Pulmonary artery endothelial cell (primary cell): ENCODE measurements at regions not wholly inside any gene's neighbourhood (a gene's known extent, or its start where the extent isn't known, plus 50 kb on each side); places are given as distances from the start of the nearest gene placed in this dataset.
"Not testable (repeated sequence)": the region's sequence is repeated elsewhere in the genome, so short reads cannot be mapped to it uniquely, and the experiment has no call there.

Experiments
- DNase-seq: peaks from one replicate; pipeline ENCODE4 v3.0.0-alpha.2; 2011; ENCODE audit warnings: low read depth, low spot score

DNA sequence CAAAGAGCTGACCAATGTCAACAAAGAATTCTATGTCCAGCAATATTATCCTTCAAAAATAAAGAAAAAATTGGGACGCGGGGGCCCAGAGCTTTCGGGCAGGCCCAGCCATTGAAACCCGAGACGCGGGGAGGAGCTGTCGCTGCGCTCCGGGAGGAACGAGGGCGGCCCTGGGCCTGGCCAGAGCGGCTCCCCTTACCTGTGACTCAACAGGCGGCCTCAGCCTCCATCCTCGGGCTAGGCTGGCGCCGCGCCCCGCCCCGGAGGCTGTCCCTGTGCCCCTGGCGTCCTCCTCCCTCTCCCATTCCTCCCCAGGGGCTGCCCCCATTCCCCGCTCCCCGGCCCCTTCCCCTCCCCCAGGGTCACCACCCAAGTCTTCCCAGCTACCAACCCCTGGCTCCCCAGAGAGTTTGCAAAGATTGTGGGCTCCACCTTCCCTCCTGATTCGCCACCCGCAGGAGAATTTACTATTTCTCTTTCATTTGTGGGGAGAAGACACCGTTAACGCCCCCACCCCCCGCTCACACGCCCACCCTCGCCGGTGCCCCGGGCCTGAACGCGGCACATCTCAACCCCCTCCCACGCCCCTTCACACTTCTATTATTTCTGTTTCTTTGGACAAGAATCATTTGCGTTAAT, 127.9 kb downstream of the ARRDC4 start:
- DNase-seq = not testable (repeated sequence)

DNA sequence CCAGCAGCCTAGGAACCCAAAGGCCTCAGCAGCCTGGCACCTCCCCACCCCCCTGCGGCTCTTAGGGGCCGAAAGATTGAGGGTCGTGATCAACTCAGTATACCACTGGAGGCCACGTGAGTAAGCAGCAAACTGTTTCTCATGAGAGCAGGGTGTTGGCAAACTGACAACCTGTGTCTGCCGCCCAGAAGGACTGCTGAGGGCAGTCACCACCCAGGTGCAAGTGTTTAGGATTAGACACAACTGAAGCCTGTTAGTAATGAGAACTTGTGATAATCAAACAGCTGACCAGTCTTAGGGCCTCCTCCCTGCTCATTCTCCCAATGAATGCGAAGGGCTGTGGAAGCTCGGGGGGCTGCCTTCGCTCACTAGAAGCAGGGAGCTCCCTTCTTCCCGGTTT, 128.8 kb downstream of the ARRDC4 start:
- DNase-seq = not testable (repeated sequence)

DNA sequence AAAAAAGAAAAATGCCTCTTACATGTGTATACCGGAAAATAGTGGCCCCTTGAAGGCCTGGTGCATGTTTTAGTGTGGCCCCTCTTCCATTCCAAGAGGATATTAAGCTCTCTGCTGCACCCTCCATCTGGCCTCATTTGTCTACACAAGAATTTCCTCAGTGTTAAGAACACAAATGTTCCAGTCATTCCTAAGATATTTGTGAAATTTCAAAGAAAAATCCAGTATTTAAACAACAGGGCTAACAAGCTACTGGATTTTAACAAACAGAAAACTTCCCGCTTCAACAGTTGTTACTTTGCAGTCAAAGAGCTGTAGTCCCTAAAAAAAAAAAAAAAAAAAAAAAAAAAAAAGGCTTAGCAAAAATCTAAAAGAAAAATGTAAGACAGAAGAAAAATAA, 137.5 kb downstream of the ARRDC4 start:
- DNase-seq = not testable (repeated sequence)

DNA sequence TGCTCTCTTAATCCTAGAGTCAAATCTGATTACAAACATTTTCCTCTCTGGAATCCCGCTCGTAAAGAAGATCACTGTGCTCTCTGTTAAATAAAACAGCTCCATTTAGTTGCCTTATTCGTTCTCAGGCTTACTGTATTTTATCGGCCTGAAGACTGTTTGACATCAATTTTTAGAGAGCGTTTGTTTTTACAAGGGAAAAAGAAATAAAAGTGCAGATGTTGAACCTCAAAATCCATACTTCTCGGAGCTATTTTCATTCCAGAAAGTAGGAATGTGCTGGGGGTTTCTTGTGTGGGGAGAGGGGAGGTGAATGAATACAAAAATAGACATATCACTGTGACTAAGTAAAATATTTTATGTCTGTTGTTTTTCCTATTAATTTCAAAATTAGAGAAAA, 140.1 kb downstream of the ARRDC4 start:
- DNase-seq = not testable (repeated sequence)

DNA sequence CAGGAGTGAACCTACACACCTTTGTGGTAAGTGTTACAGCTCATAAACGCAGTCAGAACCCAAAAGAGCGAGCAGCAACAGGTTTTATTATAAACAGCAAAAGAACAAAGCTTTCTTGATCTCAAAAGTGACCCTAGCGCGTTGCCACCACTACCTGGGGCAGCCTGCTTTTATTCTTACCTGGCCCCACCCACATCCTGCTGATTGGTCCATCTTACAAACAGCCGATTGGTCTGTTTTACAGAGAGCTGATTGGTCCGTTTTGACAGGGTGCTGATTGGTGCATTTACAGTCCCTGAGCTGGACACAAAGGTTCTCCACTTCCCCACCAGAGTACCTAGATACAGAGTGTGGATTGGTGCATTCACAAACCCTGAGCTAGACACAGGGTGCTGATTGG, 143.1 kb downstream of the ARRDC4 start:
- no peak for DNase-seq

DNA sequence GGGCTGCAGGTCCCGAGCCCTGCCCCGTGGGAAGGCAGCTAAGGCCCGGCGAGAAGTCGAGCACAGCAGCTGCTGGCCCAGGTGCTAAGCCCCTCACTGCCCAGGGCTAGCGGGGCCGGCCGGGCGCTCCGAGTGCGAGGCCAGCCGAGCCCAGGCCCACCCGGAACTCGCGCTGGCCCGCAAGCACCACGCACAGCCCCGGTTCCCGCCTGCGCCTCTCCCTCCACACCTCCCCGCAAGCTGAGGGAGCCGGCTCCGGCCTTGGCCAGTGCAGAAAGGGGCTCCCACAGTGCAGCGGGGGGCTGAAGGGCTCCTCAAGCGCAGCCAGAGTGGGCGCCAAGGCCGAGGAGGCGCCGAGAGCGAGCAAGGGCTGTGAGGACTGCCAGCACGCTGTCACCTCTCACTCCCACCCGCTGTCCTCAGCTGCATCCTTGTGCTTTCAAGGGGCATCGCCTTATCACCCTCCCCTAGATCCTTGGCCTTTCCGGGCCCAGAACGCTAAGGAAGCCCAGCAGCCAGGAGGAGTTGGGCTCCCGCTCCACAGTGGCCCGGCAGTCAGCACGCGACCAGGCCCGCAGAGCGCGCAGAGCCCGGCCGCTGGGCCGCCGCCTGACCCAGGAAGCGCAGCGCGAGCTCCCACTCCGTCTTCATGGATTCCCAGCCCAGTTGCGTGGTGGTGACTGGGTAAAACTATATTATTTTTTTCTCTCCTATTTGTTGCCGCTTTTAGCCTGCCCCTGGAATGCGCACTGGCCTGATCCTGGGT, 144.1 kb downstream of the ARRDC4 start:
- not testable (repeated sequence) for DNase-seq

DNA sequence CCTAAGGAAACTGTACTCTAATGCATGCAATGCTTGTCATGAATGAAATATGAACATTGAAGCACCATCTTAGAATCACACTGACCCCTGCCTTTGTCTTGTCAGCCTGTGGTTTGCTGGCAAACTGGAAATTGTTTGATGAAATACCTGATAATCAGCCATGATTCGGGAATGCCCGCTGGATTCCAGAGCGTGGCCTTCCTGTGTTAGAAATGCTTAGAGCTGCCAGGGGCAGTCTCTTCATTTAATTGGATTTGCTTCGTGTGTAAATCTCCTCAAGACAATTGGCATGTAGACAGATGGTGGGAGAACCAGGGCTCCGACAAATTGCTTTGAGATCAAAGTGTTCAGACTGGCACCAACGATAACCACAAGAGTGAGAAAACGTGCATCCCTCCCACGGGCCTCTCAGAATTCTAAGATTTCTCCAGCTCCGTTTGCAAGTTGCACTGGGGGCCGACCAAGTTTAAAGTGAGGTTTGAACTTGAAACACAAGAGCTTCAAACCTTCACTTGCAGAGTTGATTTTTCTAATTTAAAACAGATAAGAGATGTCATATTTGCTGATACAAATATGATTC, 146.2 kb downstream of the ARRDC4 start:
- not testable (repeated sequence) for DNase-seq

DNA sequence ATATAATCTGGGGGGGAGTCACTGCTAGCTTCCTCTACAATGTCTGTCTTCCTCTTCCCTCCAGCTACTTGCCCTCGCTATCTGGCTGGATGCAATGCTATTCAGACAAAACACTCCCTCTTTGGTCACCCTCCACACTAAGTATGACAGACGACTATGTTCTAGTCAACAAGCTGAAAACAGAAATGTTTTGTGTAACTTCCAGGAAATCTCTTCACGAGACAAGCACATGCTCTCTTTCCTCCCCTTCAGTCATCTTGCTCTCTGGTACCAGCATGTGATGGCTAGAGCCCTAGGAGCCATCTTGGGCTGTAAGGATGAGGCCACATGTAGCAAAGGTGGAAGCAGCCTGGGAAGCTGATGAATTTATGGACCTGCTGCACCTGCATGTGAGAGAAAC, 151.3 kb downstream of the ARRDC4 start:
- no peak for DNase-seq

DNA sequence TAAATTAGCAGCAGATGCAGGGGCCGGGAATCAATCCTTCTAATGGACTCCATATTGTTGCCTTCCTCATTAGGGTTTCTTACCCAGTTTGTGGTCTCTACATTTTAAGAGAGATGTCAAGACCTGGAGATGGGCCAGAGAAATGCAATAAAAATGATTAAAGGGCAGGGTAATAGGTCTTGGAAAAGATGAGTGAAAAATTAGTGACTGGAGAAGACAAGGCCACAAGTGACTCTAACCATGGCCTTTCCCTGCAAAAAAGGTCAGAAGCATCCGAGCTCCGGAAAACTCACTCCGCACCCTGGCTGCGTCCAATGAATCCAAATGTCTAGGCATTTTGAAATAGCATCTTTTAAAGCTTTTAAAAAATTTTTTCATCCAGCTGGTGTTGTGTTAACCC, 152.8 kb downstream of the ARRDC4 start:
- no peak for DNase-seq

DNA sequence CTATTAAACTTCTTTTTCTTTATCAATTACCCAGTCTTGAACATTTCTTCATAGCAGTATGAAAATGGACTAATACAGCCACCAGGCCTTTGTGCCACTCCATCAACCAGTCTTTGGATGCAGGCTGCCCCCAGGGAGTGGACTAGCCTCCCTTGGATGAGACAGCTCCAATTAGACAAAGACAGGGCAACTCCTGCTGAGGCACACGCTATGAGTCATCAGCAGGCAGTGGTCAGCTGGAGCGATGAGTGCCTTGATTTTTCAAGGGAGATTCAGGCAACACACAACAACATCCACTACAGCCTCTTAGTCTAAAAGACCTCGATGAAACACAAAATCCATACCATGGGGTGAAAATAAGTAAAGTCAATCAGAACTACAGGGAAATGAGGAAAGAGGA, 160.1 kb downstream of the ARRDC4 start:
- DNase-seq = no peak

DNA sequence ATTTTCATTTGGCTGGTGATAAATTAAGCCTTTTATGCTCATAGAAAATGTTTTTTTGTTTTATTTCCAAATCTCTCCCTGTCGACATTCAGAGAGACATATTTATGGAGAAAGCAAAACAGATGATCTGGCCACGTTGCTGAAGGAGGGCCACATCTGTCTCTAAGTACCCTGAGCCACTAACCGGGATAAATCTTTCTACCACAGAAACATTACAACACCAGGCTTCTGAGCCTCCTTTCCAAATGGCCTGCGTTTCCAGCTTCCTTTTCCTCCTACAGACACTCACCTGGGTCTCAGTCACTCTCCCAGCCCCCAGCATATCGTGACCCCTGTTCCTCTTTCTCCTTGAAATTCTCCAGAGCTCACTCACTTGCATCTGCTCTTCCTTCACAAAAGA, 161.0 kb downstream of the ARRDC4 start:
- no peak for DNase-seq

DNA sequence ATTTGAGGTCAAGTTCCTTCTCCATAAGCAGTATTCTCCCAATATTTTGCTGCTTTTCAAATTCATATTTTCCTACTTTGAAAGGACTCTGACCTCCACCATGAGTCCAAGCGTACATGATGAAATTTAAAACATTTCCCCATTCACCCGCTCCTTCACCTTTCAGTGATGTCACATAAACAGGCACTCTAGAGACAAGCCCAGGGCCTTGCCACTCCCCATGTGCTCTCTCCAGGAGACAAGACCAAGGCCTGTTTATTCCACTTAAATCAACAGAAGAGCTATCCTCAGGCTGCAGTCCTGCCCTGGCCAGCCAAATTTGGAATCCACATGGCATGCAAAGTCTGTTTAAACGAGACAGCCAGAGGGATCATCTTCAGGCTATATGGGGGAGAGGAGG, 161.5 kb downstream of the ARRDC4 start:
- DNase-seq = no peak

DNA sequence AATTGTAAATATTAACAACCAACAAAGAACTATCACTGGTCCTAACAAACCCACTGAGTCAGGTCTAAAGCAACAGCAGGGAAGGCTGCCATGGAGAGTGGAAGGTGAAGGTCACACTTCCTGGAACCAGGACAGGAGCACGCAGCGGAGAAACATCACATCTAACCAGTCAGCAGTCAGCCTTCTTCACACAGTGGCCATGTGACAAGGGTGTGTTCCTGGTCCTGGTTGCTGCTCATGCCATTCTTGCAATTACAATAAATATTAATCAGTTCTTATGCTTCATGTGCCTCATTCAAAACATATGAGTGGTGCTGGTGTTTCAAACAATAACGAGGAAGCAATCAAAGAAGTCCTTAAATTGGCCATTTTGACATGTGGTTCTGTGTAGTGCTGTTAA, 162.8 kb downstream of the ARRDC4 start:
- no peak for DNase-seq

DNA sequence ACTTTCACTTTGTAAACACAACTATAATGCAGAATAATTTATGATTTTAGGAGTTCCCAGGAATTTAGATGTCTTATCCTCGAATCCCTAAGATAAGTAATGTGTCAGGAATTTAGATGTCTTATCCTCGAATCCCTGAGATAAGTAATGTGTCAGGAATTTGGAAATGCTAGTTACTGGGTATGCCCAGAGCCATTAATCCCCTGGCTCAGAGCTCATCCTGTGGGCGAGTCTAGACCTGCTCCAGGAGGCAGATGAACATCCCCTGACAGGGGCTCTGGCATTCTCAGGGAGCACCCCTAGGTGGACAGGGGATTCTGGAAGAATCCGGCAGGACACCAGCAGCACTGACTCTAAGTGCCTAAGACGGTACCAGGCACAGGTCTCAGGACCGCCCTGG, 163.3 kb downstream of the ARRDC4 start:
- DNase-seq = no peak

DNA sequence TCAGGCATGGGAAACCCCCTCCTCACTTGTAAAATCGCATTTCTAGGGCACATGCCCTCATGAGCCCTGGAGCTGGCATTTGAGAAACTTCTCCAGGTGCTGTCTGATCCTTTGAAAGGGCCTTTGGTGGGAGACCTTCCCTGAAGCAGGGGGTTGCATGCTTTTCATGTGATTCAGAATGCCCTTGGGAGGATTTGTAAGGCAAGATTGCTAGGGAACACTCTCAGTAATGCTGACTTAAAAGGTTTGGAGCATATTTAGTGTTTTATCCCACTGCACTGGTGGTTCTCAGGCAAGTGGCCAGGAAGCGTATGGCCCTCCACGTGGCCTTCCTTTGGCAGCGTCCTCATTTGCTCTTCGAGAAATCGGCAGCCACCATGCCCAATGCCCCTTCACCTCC, 164.1 kb downstream of the ARRDC4 start:
- no peak for DNase-seq

DNA sequence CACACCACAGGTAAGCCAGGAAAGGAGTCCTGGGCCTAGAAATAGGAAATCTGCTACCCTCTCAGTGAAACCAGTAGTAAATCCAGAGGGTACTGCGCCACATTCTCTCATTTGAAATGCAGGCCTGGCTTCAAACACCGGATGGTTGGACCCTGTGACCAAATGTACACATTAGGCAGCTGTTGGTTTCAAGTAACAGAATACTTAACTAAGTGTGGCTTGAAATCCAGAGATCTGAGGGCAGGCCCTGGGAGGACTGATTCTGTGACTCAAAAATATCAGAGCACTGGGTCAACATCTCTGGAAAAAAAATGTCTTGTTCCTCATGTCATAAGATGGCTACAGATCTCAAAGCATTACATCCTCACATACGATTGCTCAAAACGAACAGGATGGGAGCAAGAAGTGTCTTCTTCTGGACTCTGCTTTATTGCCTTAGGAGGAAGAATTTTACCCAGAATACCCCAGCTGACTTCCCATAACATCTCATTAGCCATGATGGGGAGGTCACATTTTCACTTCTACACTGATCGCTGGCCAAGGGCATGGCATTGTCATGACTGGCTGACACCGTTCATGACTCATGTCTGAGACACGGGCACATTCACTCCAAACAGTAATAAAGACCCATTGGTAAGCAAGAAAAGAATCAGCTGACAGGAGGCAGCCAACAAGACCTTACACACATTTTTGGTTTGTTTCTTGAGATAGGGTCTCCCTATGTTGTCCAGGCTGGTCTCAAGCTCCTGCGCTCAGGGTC, 166.0 kb downstream of the ARRDC4 start:
- no peak for DNase-seq

DNA sequence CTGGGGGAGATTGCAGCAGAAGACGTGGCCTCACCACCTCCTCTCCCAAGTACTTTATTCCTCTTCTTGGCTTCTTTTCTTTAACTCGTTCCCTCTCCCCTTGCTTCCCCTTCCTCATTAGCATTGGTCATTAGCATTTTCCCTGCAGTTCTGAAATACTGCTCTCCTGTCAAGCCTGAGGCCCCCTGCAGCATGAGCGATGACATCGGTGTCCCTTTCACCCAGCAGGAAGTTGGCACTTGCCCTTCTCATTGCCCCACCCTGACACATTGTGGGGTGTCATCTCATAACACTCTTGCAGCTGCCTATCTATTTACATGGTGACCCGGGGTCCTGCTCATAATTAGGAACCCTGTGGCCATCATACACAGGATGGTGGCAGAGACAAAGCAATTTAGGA, 167.1 kb downstream of the ARRDC4 start:
- no peak for DNase-seq

DNA sequence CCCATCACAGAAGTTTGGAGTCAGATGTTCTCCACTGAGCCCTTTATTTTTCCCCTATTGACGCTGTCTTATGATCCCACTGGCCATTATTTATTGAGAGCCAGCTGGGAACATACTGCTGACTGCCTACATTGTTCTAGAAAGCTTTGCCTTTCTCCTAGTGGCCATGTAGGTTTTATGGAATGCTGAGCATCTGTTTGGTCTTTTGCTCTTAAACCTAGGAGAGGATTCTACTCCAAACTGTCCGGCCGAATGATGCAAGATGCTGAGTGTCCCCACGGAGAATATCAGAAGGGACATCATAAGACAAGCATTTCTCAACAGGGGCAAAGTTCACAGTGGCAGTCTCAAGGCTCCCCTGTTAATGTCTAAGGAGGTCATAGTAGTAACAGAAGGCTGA, 171.4 kb downstream of the ARRDC4 start:
- no peak for DNase-seq

DNA sequence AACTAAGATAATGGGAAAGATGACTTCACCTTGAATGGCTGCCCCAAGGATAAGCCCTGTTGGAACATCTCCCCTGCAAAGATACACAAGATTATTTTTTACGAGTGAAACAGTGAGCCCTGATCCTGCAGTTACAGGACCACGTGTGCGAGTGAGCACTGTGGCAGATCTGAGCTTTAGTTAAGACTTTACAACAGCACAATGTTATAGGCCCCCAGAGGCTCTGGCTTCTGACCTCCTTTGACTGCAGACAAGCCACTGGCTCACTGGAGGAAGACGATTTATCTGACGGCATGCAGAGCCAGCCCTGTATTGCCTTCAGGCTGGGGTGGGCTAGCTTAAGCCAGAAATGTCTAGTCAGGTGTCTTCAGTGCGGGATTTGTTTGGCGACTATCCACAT, 174.4 kb downstream of the ARRDC4 start:
- DNase-seq = no peak

DNA sequence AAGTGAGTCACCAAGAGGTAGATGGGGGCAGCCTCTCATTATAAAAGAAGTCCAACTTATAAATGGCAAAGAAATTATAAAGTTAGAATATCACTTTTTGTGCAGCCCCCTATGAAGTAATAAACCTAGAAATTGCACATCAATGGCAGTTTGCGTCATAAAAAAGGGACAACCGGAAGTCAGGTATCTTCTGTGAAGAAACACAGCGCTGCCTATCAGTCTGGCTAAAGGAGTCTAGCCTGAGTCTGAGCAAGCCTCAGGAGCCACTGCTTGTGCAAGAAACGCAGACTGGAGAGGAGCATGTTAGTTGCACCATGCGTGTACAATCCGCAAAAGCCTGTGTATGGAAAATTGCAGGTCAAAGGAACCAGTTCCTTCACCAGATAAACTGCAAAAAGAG, 178.4 kb downstream of the ARRDC4 start:
- DNase-seq = no peak

DNA sequence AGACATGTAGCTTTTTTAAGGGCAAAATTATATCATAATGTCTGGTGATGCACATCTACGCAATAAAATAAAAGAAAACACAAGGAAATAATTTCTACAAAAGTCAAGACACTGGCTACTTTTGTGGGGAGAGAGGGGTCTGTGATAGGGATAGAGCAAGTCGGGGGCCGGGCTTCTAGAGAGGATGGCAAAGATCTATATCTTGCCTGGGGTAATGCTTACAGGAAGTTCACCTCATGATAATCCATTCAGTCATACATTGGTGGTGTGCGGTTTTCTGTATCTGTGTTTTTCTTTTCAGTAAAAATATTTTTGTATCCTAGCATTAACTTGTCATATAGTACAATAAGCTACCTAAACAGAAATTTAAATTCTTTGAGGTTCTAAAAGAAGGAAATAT, 178.8 kb downstream of the ARRDC4 start:
- no peak for DNase-seq

DNA sequence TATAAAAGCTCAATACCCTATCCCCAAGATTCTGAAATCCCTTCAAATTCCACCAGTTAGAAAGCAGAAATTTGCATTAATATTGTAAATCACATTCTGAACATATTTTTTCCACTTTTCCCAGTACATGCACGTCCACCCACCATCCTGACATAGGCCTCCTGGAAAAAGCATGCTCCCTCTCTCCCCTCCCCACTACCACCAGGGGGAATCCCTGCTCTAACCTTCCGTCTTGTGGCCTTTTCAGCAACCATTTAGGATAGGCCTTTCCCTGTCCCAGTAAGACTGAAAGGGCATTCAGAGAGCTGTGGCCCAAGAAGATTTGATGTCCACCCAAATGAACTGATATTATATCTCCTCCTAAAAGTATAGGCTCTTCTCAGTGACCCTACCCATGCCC, 182.1 kb downstream of the ARRDC4 start:
- DNase-seq = no peak
